DOHH2 (cell line): ENCODE measurements at regions not wholly inside any gene's neighbourhood (a gene's known extent, or its start where the extent isn't known, plus 50 kb on each side); places are given as distances from the start of the nearest gene placed in this dataset.

Source experiments
- EZH2phosphoT487 ChIP-seq: fragments of 200-600 bp; sonication (generic); IDR thresholded peaks from 2 replicates; pipeline ENCODE4 v1.6.1; 2017; ENCODE audit warnings: borderline replicate concordance, mild to moderate bottlenecking, antibody characterized with exemption, low read length, moderate library complexity, mixed read lengths
- TF ChIP-seq, protein P1 (sequence below): fragments of 200-600 bp; sonication (generic); IDR thresholded peaks from one replicate; pipeline ENCODE4 v1.5.1; 2014; ENCODE audit warnings: antibody characterized with exemption, mild to moderate bottlenecking, low read depth, low read length; ENCODE audit not compliant: poor library complexity, severe bottlenecking

DNA sequence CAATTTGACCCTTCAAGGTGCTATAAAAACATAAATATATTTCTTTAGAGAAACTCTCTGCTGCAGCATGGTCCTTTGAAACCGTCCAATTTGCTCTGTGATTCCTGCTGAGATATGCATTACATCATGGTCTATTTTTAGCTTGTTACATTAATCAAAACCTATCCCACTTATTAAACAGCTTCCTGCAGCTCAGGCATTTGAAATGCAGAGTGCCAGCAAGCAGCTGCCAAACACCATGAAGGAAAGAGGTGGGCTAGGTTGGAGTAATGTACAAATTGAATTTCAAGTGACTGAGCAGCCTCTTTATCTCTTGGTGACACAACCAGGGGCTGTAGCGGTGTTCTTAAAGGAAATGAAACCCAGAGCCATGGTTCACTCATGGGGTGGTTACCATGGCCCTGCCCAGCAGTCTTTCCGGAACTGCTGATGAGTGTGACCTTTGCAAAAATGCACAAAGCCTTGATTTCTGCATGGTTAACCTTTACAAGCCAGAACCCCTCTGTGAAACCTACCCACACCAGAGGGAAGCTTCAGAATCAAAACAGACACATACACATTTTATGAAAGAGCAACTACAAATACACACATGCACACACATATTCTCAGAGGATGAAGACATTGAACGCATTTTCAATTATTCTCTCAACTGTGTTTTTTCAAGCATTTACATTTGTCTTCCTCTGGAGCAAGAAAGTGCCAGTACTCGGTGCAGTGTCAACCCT, 155.8 kb upstream of the ZNF608 start:
- TF ChIP-seq, protein P1, sequence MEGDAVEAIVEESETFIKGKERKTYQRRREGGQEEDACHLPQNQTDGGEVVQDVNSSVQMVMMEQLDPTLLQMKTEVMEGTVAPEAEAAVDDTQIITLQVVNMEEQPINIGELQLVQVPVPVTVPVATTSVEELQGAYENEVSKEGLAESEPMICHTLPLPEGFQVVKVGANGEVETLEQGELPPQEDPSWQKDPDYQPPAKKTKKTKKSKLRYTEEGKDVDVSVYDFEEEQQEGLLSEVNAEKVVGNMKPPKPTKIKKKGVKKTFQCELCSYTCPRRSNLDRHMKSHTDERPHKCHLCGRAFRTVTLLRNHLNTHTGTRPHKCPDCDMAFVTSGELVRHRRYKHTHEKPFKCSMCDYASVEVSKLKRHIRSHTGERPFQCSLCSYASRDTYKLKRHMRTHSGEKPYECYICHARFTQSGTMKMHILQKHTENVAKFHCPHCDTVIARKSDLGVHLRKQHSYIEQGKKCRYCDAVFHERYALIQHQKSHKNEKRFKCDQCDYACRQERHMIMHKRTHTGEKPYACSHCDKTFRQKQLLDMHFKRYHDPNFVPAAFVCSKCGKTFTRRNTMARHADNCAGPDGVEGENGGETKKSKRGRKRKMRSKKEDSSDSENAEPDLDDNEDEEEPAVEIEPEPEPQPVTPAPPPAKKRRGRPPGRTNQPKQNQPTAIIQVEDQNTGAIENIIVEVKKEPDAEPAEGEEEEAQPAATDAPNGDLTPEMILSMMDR: no peak
- no peak for TF ChIP-seq EZH2phosphoT487
